RWPE2 (cell line): ENCODE measurements at regions not wholly inside any gene's neighbourhood (a gene's known extent, or its start where the extent isn't known, plus 50 kb on each side); places are given as distances from the start of the nearest gene placed in this dataset.

Experiments
- ATAC-seq: fragments of 200-7000 bp; cut with Tn5 transposase; 3 replicates; pipeline ENCODE4 v1.9.1; 2021; ENCODE audit warnings: low read depth
- DNase-seq: peaks from one replicate; pipeline ENCODE4 v3.0.0-alpha.2; 2020; ENCODE audit warnings: low spot score
- H3K27ac ChIP-seq: fragments of 450-650 bp; 2 replicates; pipeline ENCODE4 v1.5.1; 2017; ENCODE audit warnings: mild to moderate bottlenecking; ENCODE audit not compliant: poor library complexity, severe bottlenecking
- H3K27me3 ChIP-seq: fragments of 250-450 bp; sonication (Bioruptor Pico); 2 replicates; pipeline ENCODE4 v1.5.1; 2021; ENCODE audit warnings: mild to moderate bottlenecking, moderate library complexity; ENCODE audit not compliant: insufficient read depth, poor library complexity, severe bottlenecking
- H3K36me3 ChIP-seq: fragments of 250-450 bp; sonication (Bioruptor Pico); 2 replicates; pipeline ENCODE4 v1.5.1; 2020; ENCODE audit warnings: low read depth, mild to moderate bottlenecking, moderate library complexity
- H3K4me1 ChIP-seq: fragments of 250-450 bp; sonication (Bioruptor Pico); 2 replicates; pipeline ENCODE4 v1.5.1; 2021; ENCODE audit warnings: mild to moderate bottlenecking, moderate library complexity; ENCODE audit not compliant: insufficient read depth, poor library complexity, severe bottlenecking
- H3K4me3 ChIP-seq: fragments of 250-450 bp; sonication (Bioruptor Pico); 2 replicates; pipeline ENCODE4 v1.5.1; 2021; ENCODE audit warnings: mild to moderate bottlenecking, moderate library complexity; ENCODE audit not compliant: severe bottlenecking
- H3K9me3 ChIP-seq: fragments of 250-450 bp; sonication (Bioruptor Pico); 2 replicates; pipeline ENCODE4 v1.5.1; 2021; ENCODE audit warnings: mild to moderate bottlenecking, moderate library complexity; ENCODE audit not compliant: severe bottlenecking
- CTCF ChIP-seq: fragments of 450-650 bp; IDR thresholded peaks from one replicate; pipeline ENCODE4 v1.5.1; 2017; ENCODE audit warnings: mild to moderate bottlenecking, moderate library complexity; ENCODE audit not compliant: poor library complexity, severe bottlenecking

GRCh38 chr5:124660229-124661093, 86.0 kb downstream of the ZNF608 start:
- H3K4me3 ChIP-seq, result no peak overlapping the region
- H3K4me1 ChIP-seq, result peaks cover 43% of the 10 kb centered on the region
- H3K27ac ChIP-seq, result peak overlapping the region; percentile 82
- no peak for DNase-seq
- H3K9me3 ChIP-seq, result no peaks in the 10 kb centered on the region
- ATAC-seq, result peak; percentile 58
- H3K27me3 ChIP-seq, result no peaks in the 10 kb centered on the region
- H3K36me3 ChIP-seq, result no peaks in the 10 kb centered on the region
- TF ChIP-seq CTCF, result no peak

GRCh38 chr5:124659798-124660197, 86.6 kb downstream of the ZNF608 start:
- H3K27me3 ChIP-seq, result no peaks in the 10 kb centered on the region
- no peak for DNase-seq
- peak overlapping the region; percentile 82 for H3K27ac ChIP-seq
- H3K9me3 ChIP-seq, result no peaks in the 10 kb centered on the region
- no peak overlapping the region for H3K4me3 ChIP-seq
- no peaks in the 10 kb centered on the region for H3K36me3 ChIP-seq
- TF ChIP-seq CTCF, result no peak
- peaks cover 48% of the 10 kb centered on the region for H3K4me1 ChIP-seq
- no peak for ATAC-seq

GRCh38 chr5:124658867-124659557, 87.4 kb downstream of the ZNF608 start:
- H3K27me3 ChIP-seq, result no peaks in the 10 kb centered on the region
- H3K4me1 ChIP-seq, result peaks cover 48% of the 10 kb centered on the region
- H3K36me3 ChIP-seq, result no peaks in the 10 kb centered on the region
- no peak for ATAC-seq
- no peak for DNase-seq
- H3K27ac ChIP-seq, result no peak overlapping the region
- TF ChIP-seq CTCF, result no peak
- no peak overlapping the region for H3K4me3 ChIP-seq
- H3K9me3 ChIP-seq, result no peaks in the 10 kb centered on the region

GRCh38 chr5:124655921-124656511, 90.4 kb downstream of the ZNF608 start:
- no peak for DNase-seq
- peak overlapping the region; percentile 8 for H3K4me3 ChIP-seq
- H3K4me1 ChIP-seq, result peaks cover 34% of the 10 kb centered on the region
- peak; percentile 85 for ATAC-seq
- no peaks in the 10 kb centered on the region for H3K9me3 ChIP-seq
- no peaks in the 10 kb centered on the region for H3K36me3 ChIP-seq
- H3K27ac ChIP-seq, result peak overlapping the region; percentile 83
- no peak for TF ChIP-seq CTCF
- no peaks in the 10 kb centered on the region for H3K27me3 ChIP-seq
